ENCODE measurements at regions not wholly inside any gene's neighbourhood (a gene's known extent, or its start where the extent isn't known, plus 50 kb on each side); places are given as distances from the start of the nearest gene placed in this dataset.
"Not testable (repeated sequence)": the region's sequence is repeated elsewhere in the genome, so short reads cannot be mapped to it uniquely, and the experiment has no call there.

DNA sequence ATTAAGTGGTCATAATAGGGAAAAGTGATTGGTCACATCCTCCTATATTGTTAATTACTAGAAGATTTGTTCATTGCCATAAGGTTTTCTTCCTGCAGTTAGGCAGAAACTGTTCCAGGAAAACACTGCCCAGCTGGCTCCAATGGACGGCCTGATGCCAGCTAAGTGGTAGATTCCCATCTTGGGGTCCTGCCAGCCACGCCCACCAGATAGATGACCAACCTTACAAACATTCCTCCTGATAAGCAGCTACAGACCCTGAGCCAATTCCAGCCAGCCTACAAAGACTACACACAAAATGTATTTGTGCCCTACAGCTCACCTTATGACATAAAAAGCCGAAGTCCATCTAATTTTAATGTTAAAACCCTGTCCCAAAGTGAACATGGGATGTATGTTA is 685.9 kb upstream of the USP15 start:
- no peak for DNase-seq (ENCODE audit: low read depth)

GRCh38 chr12:61584943-61585342 is 675.3 kb upstream of the USP15 start:
- no peak for DNase-seq (ENCODE audit: low read depth)

- DNase-seq (ENCODE audit: low read depth), result not testable (repeated sequence)
These were observed 669.3 kb upstream of the USP15 start for GRCh38 chr12:61590864-61591263.

DNA sequence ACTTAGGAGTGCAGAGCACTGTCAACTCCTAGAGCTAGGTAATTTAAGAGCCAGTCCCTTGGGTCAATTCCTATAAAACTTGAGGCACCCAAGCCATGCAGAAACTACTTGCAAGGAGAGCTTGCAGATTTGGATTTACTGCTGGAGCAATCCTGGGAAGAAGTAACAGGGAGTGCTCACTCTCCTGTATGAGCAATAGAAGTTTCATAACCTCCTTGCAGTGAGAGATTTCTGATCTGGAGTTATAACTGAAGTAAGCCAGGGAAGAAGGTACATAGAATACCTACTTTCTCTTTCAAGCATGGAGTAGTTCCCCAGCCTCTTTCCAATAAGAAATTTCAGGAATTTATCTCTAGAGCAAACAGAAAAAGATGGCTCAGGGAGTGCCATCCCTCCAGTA is 650.1 kb upstream of the USP15 start:
- no peak for DNase-seq (ENCODE audit: low read depth)

DNA sequence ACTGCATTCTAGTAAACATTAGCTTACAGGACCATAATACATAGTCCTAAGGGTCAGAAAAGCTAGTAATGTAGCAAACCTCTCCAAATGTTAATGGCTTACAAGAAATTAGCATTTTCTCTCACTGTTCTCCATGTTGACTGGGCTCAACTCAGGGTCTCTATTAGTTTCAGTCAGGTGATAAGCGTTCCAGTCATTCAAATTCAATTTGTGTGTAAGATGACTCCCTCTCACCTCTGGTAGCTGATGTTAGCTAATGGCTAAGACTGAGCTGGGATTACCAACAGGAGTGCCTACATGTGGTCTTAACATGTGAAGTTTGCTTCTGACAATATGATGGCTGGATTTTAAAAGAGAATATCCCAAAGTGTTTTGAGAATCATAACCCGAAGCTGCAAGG is 630.5 kb upstream of the USP15 start:
- no peak for DNase-seq (ENCODE audit: low read depth)

DNA sequence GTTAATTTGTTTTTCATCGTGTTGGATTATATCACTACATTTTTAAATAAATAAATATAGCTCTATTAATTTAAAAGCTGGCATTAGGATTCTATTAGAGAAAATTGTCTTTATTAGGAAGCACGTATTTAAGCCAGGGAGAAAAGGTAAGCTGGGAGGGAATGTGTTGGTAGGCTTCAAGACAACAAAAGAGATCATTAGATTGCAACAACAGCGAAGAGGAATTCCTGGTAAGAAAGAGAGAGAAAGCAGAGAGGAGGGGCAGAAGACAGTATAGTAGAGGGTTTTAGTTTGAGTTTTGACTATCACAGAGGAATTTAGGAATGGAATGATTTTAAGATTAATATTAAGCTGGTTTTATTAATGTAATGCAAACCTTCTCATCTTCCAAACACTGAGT is 613.6 kb upstream of the USP15 start:
- DNase-seq (ENCODE audit: low read depth), result no peak

DNA sequence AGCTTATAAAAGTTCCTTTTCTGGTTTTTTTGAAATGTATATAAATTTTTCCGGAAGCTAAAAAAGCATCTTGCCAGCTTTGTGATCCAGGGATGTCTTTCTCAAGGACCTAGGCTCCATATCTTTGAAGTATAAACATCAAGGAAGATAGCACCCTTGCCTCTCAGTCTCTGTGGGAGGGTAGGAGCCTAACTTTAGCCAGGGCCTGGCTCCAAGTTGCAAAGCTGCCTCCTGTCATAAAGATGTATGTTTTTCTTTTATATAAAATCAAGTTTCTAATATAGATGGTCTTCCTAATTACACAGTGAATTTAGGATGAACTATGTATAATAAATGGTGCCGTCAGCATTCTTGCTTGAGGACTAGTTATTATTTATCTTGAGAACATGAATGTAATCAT is 612.6 kb upstream of the USP15 start:
- no peak for DNase-seq (ENCODE audit: low read depth)

DNA sequence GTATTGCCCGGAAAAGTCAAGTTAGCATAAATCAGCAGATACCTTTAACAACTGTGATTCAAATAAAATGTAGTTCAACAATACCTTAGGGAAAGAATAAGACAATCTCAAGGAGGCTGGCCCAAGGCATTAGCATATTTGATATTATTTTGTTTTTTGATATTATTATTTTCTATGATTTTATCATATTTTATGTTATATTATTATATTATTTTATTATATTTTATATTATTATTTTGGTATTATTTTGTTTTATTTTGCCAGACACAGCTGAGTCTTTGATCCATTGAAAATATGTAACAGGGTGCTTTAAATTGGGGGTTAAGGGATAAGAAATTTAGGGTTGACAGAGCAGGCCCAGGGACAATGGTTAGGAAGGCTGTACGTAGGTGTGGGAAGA is 607.9 kb upstream of the USP15 start:
- DNase-seq (ENCODE audit: low read depth), result no peak

- DNase-seq (ENCODE audit: low read depth), result no peak
These were observed 605.5 kb upstream of the USP15 start for GRCh38 chr12:61654698-61655097.

DNA sequence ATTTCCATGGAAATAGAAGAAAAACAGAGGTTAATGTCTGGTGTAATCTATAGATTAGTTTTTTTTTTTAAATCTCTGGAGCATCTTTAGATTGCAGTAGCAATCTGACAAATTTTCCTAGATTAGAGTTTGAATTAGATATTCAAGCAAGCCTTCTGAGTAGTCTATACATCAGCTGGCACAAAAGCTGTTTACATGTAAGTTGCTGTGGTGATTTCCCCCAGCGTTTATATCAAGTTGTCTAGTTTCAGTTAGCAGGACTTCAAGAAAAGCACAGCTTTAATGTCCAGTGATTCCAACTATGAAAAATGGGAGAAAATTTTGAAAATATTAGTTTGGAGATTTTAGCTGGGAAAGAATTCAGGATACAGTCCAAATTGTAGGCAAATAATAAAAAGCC is 605.0 kb upstream of the USP15 start:
- DNase-seq (ENCODE audit: low read depth), result no peak

DNA sequence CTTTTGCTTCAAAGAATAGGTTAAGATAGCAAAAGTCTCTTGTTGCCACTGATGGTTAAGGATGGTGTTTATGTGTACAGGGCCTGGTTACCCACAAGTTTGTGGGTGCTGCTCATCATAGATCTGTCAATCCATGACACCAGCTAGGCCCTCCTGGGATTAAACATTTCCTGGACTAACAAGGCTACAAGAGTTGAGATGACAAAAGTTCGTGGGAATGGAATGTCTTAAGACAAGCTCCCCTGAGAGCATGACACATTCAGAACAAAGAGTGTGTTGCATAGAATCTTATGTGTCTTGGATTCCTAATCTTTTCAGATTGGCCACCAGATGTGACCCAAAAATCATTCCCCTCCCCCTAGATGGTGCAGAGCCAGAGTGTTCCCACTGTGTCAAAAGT is 592.5 kb upstream of the USP15 start:
- no peak for DNase-seq (ENCODE audit: low read depth)

- no peak for DNase-seq (ENCODE audit: low read depth)
These were observed 583.7 kb upstream of the USP15 start for GRCh38 chr12:61676520-61676919.

- no peak for DNase-seq (ENCODE audit: low read depth)
These were observed 572.8 kb upstream of the USP15 start for GRCh38 chr12:61687407-61687806.

DNA sequence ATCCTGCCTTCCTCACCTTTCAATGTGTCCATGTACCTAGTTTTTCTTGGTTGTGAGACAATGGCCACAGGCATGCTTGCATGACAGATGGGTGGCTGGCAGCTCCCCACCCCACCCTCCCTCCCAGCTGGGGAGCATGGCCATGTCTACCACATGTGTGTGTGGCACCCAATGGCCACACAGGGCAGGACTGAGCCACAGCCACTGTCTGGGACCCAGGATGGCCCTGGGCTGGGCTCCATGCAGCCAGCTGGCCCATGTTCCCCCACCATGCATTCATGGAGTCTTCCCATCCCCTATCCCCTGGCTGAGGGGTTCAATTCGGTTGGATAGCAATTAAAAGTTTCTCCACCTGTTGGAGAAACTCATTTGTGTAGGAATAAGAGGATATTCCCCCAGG is 566.0 kb upstream of the USP15 start:
- DNase-seq (ENCODE audit: low read depth), result no peak

DNA sequence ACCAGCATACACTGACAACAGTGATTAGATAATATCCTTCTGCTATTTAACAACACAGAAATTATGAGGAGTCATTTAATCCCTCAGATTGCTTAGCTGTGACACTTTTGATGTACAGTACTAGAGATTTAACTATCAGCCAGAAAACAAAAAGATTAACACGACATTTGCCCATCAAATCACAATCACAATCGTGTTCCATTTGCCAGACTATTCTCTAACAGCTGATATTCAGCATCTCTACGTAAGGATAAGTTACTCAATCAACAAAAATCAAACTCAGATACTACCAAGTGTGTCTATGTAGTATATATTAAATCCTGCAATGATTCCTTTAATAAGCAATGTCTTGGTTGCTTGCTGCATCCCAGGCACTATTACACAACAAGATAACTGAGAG is 558.7 kb upstream of the USP15 start:
- DNase-seq (ENCODE audit: low read depth), result no peak

GRCh38 chr12:61706783-61707182 is 553.4 kb upstream of the USP15 start:
- no peak for DNase-seq (ENCODE audit: low read depth)

- DNase-seq (ENCODE audit: low read depth), result no peak
These were observed 547.1 kb upstream of the USP15 start for GRCh38 chr12:61713121-61713520.

- DNase-seq (ENCODE audit: low read depth), result no peak
These were observed 542.2 kb upstream of the USP15 start for GRCh38 chr12:61717986-61718385.

- DNase-seq (ENCODE audit: low read depth), result no peak
These were observed 520.3 kb upstream of the USP15 start for GRCh38 chr12:61739925-61740324.

GRCh38 chr12:61750604-61751003 is 509.6 kb upstream of the USP15 start:
- no peak for DNase-seq (ENCODE audit: low read depth)

DNA sequence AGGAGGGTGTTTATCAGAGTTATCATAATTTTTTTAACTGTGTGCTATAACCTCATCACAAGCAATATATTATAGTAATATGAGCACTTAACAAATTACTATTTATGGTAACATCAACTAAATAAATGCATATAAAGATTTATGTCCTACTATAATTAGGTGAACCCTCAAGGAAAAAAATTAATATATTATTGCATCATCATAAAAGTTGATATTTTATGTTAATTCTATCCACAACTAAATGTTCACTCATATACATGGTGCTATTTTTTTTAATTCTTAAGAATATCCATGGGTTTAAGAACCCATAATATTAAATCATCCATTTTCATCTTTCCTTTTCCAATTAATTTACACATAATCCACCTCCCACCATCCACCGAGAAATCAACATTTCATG is 506.0 kb upstream of the USP15 start:
- no peak for DNase-seq (ENCODE audit: low read depth)

DNA sequence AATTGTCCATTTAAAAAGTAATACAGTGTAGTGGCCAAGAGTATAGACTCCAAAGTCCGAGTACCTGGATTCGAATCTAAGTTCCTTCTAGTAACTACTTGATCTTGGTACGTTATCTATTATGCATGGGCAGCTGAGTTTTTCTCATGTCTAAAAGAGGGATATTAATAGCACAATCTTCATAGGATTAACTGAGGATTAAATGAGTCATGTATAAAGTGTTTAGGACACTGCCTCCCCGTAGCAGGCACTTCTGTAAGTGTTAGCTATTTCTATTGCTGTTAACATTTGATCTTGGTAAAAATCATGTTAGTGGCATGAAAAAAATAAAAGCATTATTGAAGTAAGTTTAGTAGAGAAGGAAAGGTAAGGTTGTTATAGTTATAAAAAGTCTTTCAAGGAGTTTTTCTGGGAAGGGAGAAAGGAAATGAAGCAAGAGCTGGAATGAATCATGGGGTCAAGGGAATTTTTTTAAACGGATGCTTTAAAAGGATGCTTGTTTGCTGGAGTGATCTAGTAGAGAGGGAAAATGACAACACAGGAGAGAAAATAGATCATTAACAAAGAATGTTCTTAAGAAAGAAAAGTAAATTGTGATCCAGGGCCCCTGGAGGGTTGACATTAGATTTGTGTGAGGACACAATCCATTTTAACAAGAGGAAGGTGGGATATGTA is 502.2 kb upstream of the USP15 start:
- DNase-seq (ENCODE audit: low read depth), result peak; percentile 3

DNA sequence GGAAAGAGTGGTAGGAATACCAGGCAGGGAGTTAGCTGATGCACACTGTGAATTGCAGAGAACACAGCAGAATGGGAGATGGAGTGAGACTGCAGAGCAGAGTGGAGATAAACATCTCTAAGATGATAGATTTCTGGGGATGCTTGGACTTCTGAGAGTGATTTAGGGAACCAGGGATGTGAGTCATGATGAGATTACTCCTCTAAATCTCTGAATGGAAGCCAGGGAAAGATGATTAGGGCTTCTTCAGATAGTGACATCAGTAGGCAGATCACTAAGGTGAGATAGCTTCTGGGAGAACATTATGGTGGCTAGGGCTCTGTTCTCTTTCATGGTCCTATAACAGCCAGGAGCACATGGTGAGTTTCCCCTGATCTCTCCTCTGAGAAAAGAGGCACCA is 501.5 kb upstream of the USP15 start:
- DNase-seq (ENCODE audit: low read depth), result no peak

DNA sequence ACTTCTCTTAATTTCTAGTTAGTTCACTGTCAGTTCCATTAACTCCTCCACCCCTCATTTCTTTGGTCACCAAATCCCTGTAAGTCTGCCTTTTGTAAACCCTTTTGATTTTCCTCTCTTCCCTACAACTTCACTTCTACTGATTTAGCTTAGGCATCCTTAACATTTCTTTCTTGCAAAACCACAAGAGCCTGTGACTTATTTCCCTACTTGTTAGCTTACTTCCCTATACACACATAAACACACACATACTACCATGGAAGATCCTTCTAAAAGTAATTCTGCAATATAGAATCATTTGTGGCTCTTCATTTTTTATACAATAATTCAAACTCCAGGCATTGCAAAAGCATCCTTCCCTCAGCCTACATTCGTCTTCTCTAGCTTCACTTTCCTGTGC is 494.3 kb upstream of the USP15 start:
- DNase-seq (ENCODE audit: low read depth), result no peak

DNA sequence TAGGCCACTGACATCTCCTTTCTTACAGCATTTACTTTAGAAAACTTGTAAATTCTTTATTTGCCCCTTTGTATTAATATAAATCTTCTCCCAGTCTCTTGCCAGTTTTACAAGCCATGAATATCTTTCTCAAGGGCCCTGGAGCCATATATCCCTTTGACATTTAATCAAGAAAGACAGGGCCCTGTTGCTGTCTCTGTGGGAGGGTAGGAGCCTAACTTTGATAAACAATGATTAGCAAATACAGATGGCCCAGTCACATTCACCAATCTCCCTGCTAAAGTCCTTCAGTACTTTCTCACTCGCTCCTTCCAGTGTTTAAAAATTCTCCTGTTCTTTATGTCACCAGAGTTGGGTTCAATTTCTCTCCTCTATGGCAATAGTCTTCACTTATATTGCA is 479.8 kb upstream of the USP15 start:
- no peak for DNase-seq (ENCODE audit: low read depth)

Measured in amniotic epithelial cell (primary cell).